HUDEP-2 (cell line): ENCODE measurements at regions not wholly inside any gene's neighbourhood (a gene's known extent, or its start where the extent isn't known, plus 50 kb on each side); places are given as distances from the start of the nearest gene placed in this dataset.

Experiments
- DNase-seq, 76 experiments: peaks; one replicate each; lab custom pipeline; 2025; ENCODE audit not compliant: unreplicated experiment in 76 of 76; lab: John Stamatoyannopoulos, UW

- DNase-seq = no peak
Observed at GRCh38 chrX:144790148-144790547, 457.2 kb upstream of the SPANXN1 start.

GRCh38 chrX:144791298-144791697 is 456.0 kb upstream of the SPANXN1 start:
- peak in 2 of 76 experiments; percentile 0 for DNase-seq

- DNase-seq = no peak
Observed at GRCh38 chrX:144798972-144799371, 448.3 kb upstream of the SPANXN1 start.

- no peak for DNase-seq
Observed at GRCh38 chrX:144801786-144802185, 445.5 kb upstream of the SPANXN1 start.

- no peak for DNase-seq
Observed at GRCh38 chrX:144809025-144809424, 438.3 kb upstream of the SPANXN1 start.

- DNase-seq = no peak
Observed at GRCh38 chrX:144810539-144810938, 436.8 kb upstream of the SPANXN1 start.

GRCh38 chrX:144819406-144819805 is 427.9 kb upstream of the SPANXN1 start:
- no peak for DNase-seq

- DNase-seq = no peak
Observed at GRCh38 chrX:144840616-144841015, 406.7 kb upstream of the SPANXN1 start.

- DNase-seq = no peak
Observed at GRCh38 chrX:144849141-144849540, 398.2 kb upstream of the SPANXN1 start.

GRCh38 chrX:144896323-144896722 is 351.0 kb upstream of the SPANXN1 start:
- no peak for DNase-seq

- no peak for DNase-seq
Observed at GRCh38 chrX:144901521-144901920, 345.8 kb upstream of the SPANXN1 start.

- DNase-seq = no peak
Observed at GRCh38 chrX:144916785-144917184, 330.5 kb upstream of the SPANXN1 start.

- no peak for DNase-seq
Observed at GRCh38 chrX:144918936-144919335, 328.4 kb upstream of the SPANXN1 start.

GRCh38 chrX:144946666-144947065 is 300.6 kb upstream of the SPANXN1 start:
- no peak for DNase-seq
